H9 (cell line): ENCODE measurements at regions not wholly inside any gene's neighbourhood (a gene's known extent, or its start where the extent isn't known, plus 50 kb on each side); places are given as distances from the start of the nearest gene placed in this dataset.

Experiments
- DNase-seq: peaks from one replicate; pipeline ENCODE4 v3.0.0-alpha.2; 2017
- H2AFZ ChIP-seq: one replicate; pipeline ENCODE4 v1.6.1; 2013; ENCODE audit warnings: mild to moderate bottlenecking, low read length, control low read depth, moderate library complexity
- H2AK5ac ChIP-seq: 2 replicates; pipeline ENCODE4 v1.6.1; 2013; ENCODE audit warnings: low read length, control low read depth, mixed read lengths; ENCODE audit not compliant: insufficient read length
- H2BK120ac ChIP-seq: one replicate; pipeline ENCODE4 v1.6.1; 2013; ENCODE audit warnings: low read depth, mild to moderate bottlenecking, low read length, control low read depth, inconsistent platforms; ENCODE audit not compliant: poor library complexity, severe bottlenecking
- H2BK12ac ChIP-seq: 2 replicates; pipeline ENCODE4 v1.6.1; 2013; ENCODE audit warnings: low read length, control low read depth, mixed read lengths, low read depth; ENCODE audit not compliant: insufficient read length
- H2BK15ac ChIP-seq: 2 replicates; pipeline ENCODE4 v1.6.1; 2013; ENCODE audit warnings: low read depth, low read length, control low read depth
- H2BK20ac ChIP-seq: one replicate; pipeline ENCODE4 v1.6.1; 2013; ENCODE audit warnings: low read depth, mild to moderate bottlenecking, low read length, control low read depth, inconsistent platforms; ENCODE audit not compliant: poor library complexity, severe bottlenecking
- H2BK5ac ChIP-seq: 2 replicates; pipeline ENCODE4 v1.6.1; 2013; ENCODE audit warnings: low read length, control low read depth, mixed read lengths; ENCODE audit not compliant: insufficient read length
- H3K14ac ChIP-seq: 2 replicates; pipeline ENCODE4 v1.6.1; 2013; ENCODE audit warnings: low read length, control low read depth; ENCODE audit not compliant: insufficient read depth
- H3K18ac ChIP-seq: 2 replicates; pipeline ENCODE4 v1.6.1; 2013; ENCODE audit warnings: low read depth, mild to moderate bottlenecking, mixed read lengths, low read length, control low read depth; ENCODE audit not compliant: insufficient read length
- H3K23ac ChIP-seq: 2 replicates; pipeline ENCODE4 v1.6.1; 2013; ENCODE audit warnings: low read length, control low read depth, mixed read lengths, low read depth; ENCODE audit not compliant: insufficient read length
- H3K23me2 ChIP-seq: 2 replicates; pipeline ENCODE4 v1.6.1; 2013; ENCODE audit warnings: low read depth, mild to moderate bottlenecking, mixed read lengths, low read length, control low read depth; ENCODE audit not compliant: insufficient read length, poor library complexity, severe bottlenecking
- H3K27ac ChIP-seq: 2 replicates; pipeline ENCODE4 v1.5.1; 2013; ENCODE audit warnings: low read length, control low read depth, mixed read lengths, low read depth; ENCODE audit not compliant: insufficient read length
- H3K27me3 ChIP-seq: 2 replicates; pipeline ENCODE4 v1.6.1; 2013; ENCODE audit warnings: low read length, control low read depth, inconsistent platforms; ENCODE audit not compliant: insufficient read depth
- H3K4ac ChIP-seq: 2 replicates; pipeline ENCODE4 v1.6.1; 2013; ENCODE audit warnings: low read depth, mild to moderate bottlenecking, control low read depth, inconsistent platforms, low read length, moderate library complexity
- H3K4me1 ChIP-seq: 2 replicates; pipeline ENCODE4 v1.6.1; 2013; ENCODE audit warnings: low read length, control low read depth, inconsistent platforms; ENCODE audit not compliant: insufficient read depth
- H3K4me2 ChIP-seq: 2 replicates; pipeline ENCODE4 v1.6.1; 2013; ENCODE audit warnings: low read length, control low read depth, mixed read lengths; ENCODE audit not compliant: insufficient read length, insufficient read depth
- H3K56ac ChIP-seq: 2 replicates; pipeline ENCODE4 v1.6.1; 2013; ENCODE audit warnings: low read depth, mild to moderate bottlenecking, mixed read lengths, low read length, control low read depth; ENCODE audit not compliant: insufficient read length
- H3K79me1 ChIP-seq: 2 replicates; pipeline ENCODE4 v1.6.1; 2013; ENCODE audit warnings: low read depth, mild to moderate bottlenecking, moderate library complexity, low read length, control low read depth, inconsistent platforms; ENCODE audit not compliant: insufficient read depth, poor library complexity, severe bottlenecking
- H3K79me2 ChIP-seq: 2 replicates; pipeline ENCODE4 v1.6.1; 2013; ENCODE audit warnings: low read length, control low read depth, inconsistent platforms; ENCODE audit not compliant: insufficient read depth
- H3K9ac ChIP-seq: 2 replicates; pipeline ENCODE4 v1.6.1; 2013; ENCODE audit warnings: low read length, control low read depth, mixed read lengths; ENCODE audit not compliant: insufficient read length; ENCODE audit errors: extremely low read depth
- H3K9me3 ChIP-seq: one replicate; pipeline ENCODE4 v1.6.1; 2013; ENCODE audit warnings: low read depth, low read length, inconsistent platforms; ENCODE audit not compliant: control insufficient read depth
- H3T11ph ChIP-seq: one replicate; pipeline ENCODE4 v1.6.1; 2013; ENCODE audit warnings: mild to moderate bottlenecking, low read length, control low read depth, inconsistent platforms
- H4K20me1 ChIP-seq: one replicate; pipeline ENCODE4 v1.6.1; 2013; ENCODE audit not compliant: control insufficient read depth, insufficient read length, insufficient read depth
- H4K5ac ChIP-seq: 2 replicates; pipeline ENCODE4 v1.6.1; 2013; ENCODE audit warnings: low read depth, mild to moderate bottlenecking, mixed read lengths, low read length, control low read depth; ENCODE audit not compliant: insufficient read length
- H4K8ac ChIP-seq: replicated peaks from 2 replicates; pipeline ENCODE4 v1.6.1; 2013; ENCODE audit warnings: low read length, control low read depth, mixed read lengths, low read depth; ENCODE audit not compliant: insufficient read length
- H4K91ac ChIP-seq: 2 replicates; pipeline ENCODE4 v1.6.1; 2013; ENCODE audit warnings: low read depth, mild to moderate bottlenecking, moderate library complexity, mixed read lengths, low read length, control low read depth; ENCODE audit not compliant: insufficient read length
- H3K27ac Mint-ChIP-seq, 3 experiments: 2 replicates in 2 of 3; 3 replicates in 1 of 3; pipeline ENCODE4 v1.8.0; 2020 to 2021; ENCODE audit warnings: mixed read lengths in 3 of 3, mild to moderate bottlenecking in 1 of 3, moderate library complexity in 1 of 3
- H3K27me3 Mint-ChIP-seq: 2 replicates; pipeline ENCODE4 v1.8.0; 2021; ENCODE audit warnings: low read depth, mild to moderate bottlenecking, moderate library complexity, mixed read lengths
- H3K36me3 Mint-ChIP-seq, 3 experiments: 2 replicates in 2 of 3; 3 replicates in 1 of 3; pipeline ENCODE4 v1.8.0; 2020 to 2021; ENCODE audit warnings: low read depth in 3 of 3, mixed read lengths in 3 of 3; ENCODE audit not compliant: insufficient read depth in 1 of 3
- H3K4me1 Mint-ChIP-seq, 2 experiments: 2 replicates each; pipeline ENCODE4 v1.8.0; 2020; ENCODE audit warnings: mixed read lengths in 2 of 2
- H3K4me3 Mint-ChIP-seq, 2 experiments: 2 replicates in 1 of 2; 3 replicates in 1 of 2; pipeline ENCODE4 v1.8.0; 2020 to 2021; ENCODE audit warnings: mild to moderate bottlenecking in 2 of 2, mixed read lengths in 2 of 2, moderate library complexity in 1 of 2
- H3K9me3 Mint-ChIP-seq, 2 experiments: 2 replicates in 1 of 2; 3 replicates in 1 of 2; pipeline ENCODE4 v1.8.0; 2020; ENCODE audit warnings: mild to moderate bottlenecking in 2 of 2, mixed read lengths in 2 of 2, moderate library complexity in 1 of 2
- WGBS: extraction: QIAGEN DNeasy Blood & Tissue Kit; methylation state at CpG from one replicate; pipeline ENCODE4 v1.1.7; 2013; ENCODE audit warnings: missing lambda C conversion rate, low lambda C conversion rate, mixed read lengths; ENCODE audit not compliant: insufficient read length; ENCODE audit errors: extremely low coverage; 5-methylcytosine and 5-hydroxymethylcytosine counted together
- TF ChIP-seq, protein P1 (sequence below): fragments of 200-600 bp; sonication (generic); conservative IDR thresholded peaks from 3 replicates; pipeline ENCODE4 v1.8.0; 2021; ENCODE audit warnings: antibody characterized with exemption, mild to moderate bottlenecking

GRCh38 chr5:3101561-3101960 is 350.1 kb upstream of the IRX2 start:
- no peak overlapping the region for H3K56ac ChIP-seq
- H3K4me2 ChIP-seq = peak overlapping the region; percentile 27
- H3K18ac ChIP-seq = peak overlapping the region; percentile 47
- no peak overlapping the region for H4K8ac ChIP-seq
- no peak overlapping the region for H2BK15ac ChIP-seq
- no peak overlapping the region for H3K23ac ChIP-seq
- Mint-ChIP-seq H3K36me3 (peaks cover 0 to 6% (median 0%) of the 10 kb centered on the region in 3 experiments; a peak in 1 of 7 replicates), H3K27ac (peak overlapping the region; percentile 88 to 98 (median 97)), H3K4me3 (peak overlapping the region in 1 of 2 experiments; percentile 50; a peak in 4 of 5 replicates), H3K9me3 (no peaks in the 10 kb centered on the region; a peak in 3 of 5 replicates), H3K4me1 (peaks cover 68 to 74% of the 10 kb centered on the region in 2 experiments), H3K27me3 (peaks cover 1% of the 10 kb centered on the region; the same call in 1 of the 2 replicates)
- H4K20me1 ChIP-seq = no peaks in the 10 kb centered on the region
- peaks cover 12% of the 10 kb centered on the region; the same call in 1 of the 2 replicates for H3K4me1 ChIP-seq
- H2BK20ac ChIP-seq = no peak overlapping the region
- no peaks in the 10 kb centered on the region for H3K79me2 ChIP-seq
- H3K23me2 ChIP-seq = no peaks in the 10 kb centered on the region
- H3K14ac ChIP-seq = peak overlapping the region; percentile 52; the same call in 1 of the 2 replicates
- H2AFZ ChIP-seq = no peak overlapping the region
- no peak overlapping the region for H4K5ac ChIP-seq
- DNase-seq = peak; percentile 73
- WGBS = no CpG with 5 or more reads among the region's 6 CpGs
- H2AK5ac ChIP-seq = no peak overlapping the region
- H3K4ac ChIP-seq = no peak overlapping the region; the same call in 1 of the 2 replicates
- peak overlapping the region; percentile 91 for H2BK120ac ChIP-seq
- peak overlapping the region; percentile 62 for H3K27ac ChIP-seq
- H2BK5ac ChIP-seq = no peak overlapping the region
- no peak overlapping the region for H2BK12ac ChIP-seq
- no peaks in the 10 kb centered on the region for H3K27me3 ChIP-seq
- no peak overlapping the region for H3T11ph ChIP-seq
- H3K9me3 ChIP-seq = no peaks in the 10 kb centered on the region
- no peak overlapping the region for H4K91ac ChIP-seq
- no peaks in the 10 kb centered on the region for H3K79me1 ChIP-seq
- TF ChIP-seq, protein P1, sequence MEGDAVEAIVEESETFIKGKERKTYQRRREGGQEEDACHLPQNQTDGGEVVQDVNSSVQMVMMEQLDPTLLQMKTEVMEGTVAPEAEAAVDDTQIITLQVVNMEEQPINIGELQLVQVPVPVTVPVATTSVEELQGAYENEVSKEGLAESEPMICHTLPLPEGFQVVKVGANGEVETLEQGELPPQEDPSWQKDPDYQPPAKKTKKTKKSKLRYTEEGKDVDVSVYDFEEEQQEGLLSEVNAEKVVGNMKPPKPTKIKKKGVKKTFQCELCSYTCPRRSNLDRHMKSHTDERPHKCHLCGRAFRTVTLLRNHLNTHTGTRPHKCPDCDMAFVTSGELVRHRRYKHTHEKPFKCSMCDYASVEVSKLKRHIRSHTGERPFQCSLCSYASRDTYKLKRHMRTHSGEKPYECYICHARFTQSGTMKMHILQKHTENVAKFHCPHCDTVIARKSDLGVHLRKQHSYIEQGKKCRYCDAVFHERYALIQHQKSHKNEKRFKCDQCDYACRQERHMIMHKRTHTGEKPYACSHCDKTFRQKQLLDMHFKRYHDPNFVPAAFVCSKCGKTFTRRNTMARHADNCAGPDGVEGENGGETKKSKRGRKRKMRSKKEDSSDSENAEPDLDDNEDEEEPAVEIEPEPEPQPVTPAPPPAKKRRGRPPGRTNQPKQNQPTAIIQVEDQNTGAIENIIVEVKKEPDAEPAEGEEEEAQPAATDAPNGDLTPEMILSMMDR = no peak; the same call in 2 of the 3 replicates
- no peak overlapping the region for H3K9ac ChIP-seq
